ENCODE measurements at regions not wholly inside any gene's neighbourhood (a gene's known extent, or its start where the extent isn't known, plus 50 kb on each side); places are given as distances from the start of the nearest gene placed in this dataset.
"Not testable (repeated sequence)": the region's sequence is repeated elsewhere in the genome, so short reads cannot be mapped to it uniquely, and the experiment has no call there.

DNA sequence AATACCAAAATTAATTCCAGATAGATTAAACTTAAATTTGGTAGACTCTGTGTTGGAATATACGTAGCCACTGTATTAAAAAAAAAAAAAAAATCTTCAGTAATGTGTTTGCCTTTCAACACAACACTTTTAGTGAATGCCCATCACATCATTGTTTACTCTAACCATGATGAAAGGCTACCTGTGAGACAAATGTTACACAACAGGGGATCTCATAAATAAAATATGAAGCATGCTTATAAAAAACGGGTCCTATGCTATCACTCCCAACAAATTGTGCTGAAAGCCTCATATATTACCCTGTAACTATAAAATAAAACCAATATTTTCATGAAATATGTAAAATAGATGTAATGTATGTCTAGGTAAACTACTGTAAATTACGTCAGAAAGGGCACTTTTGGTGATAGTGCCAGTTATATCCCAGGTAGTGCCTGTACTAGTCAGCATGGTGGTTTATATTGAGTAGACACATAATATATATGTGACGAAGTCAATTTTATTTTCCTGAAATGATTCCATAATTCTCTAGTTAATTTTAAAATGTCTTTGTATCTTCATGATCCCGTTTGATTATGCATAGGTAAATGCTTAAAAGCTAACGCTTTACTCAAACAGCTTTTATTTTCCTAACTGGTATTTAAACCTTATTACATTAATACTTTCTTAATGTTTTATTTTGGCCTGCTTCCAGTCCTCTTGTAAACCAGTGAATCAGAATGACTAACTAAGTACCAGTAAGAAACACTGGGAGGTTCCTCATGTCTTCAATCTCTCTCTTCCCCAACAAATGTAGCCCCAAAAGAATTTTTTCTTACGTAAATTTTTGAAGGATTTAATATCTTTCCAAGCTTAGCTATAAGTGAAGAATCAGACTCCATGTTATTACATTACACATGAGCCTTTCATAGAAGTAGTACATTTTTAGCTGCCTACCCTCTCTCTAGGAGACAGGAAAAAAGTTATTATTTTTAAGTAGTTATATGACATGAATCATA, 420.3 kb downstream of the GABRG2 start:
- DNase-seq = no peak

DNA sequence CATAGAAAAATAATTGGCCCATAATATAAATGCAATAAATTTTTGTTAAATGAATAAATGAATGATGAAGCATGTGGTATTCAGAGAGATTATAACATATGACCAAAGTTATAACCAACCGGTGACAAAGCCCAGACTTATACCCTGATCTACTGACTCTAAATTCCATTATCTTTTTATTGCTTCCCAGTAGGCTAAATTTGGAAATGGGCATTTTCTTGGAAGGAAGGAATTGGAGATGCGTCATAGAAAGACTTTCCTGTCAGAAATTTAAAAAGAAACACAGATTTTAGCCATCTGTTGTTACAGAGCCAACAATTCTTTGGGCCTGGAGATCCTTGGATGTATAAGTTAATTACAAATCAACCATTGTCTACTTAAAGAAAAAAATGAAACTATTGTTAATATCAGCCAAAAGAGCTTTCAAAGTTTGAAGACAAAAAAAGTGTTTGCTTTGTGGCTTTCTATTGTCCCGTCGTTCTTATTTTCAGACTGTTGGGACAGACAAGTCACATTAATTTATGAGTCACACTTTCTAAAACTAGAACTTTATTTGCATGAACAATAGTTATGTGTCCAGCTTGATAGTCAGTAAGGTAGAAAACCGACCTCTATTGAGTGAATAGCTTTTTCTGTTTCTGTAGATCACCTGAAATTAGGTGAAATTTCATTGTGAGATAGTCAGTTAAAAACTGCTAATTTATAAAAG, 428.7 kb downstream of the GABRG2 start:
- DNase-seq = no peak

DNA sequence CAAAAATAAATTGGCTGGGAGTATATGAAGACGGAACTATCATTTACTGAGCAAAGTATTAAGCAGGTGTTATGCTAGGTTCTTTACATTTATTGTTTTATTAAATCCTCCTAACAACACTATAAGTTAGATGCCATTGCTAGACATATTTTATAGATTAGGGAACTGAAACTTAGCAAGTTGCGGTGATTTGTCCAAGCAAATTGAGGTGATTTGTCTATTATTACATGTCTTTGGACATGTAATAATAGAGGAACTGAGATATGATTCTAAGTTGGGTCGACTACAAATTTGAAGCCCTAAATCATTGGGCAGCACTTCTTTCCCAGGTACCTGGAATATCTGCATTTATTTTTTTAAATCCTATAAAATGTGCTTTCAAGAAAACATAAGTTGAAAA, 429.9 kb downstream of the GABRG2 start:
- DNase-seq = no peak

DNA sequence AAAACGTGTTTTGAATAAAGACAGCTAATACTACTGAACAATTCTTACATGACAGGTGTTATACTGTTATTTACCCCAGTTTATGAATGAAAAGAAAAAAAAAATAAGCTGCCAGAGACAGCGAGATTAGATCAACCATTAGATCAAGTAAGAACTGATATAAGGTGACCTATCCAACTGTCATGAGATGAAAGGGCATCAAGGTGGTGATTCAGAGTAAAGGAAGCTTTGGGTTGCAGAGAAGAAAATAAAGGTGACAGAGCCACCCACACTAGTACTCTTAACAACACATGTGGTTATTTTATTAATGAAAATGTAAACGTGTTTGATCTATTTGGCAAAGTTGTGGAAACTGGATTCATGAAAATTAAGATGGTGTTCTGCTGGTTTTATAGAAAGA, 435.2 kb downstream of the GABRG2 start:
- no peak for DNase-seq

DNA sequence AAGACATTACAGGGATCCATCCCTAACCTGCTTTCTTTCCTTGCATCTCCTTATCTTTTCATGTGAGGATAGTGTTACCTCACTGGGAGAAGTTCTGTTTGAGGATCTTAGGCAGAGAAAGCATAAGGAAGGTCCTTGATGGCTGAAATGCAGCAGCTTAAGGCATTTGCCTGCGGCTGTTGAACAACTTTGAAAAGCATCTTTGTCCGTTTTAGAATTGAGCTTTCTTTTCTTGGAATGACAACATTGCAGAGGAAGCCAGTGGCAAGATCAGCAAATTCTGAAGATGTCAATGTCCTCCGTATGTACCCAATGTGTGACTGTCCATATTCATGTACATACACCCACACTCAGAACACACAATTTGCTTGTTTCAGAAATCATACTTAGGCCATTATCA, 436.2 kb downstream of the GABRG2 start:
- no peak for DNase-seq

DNA sequence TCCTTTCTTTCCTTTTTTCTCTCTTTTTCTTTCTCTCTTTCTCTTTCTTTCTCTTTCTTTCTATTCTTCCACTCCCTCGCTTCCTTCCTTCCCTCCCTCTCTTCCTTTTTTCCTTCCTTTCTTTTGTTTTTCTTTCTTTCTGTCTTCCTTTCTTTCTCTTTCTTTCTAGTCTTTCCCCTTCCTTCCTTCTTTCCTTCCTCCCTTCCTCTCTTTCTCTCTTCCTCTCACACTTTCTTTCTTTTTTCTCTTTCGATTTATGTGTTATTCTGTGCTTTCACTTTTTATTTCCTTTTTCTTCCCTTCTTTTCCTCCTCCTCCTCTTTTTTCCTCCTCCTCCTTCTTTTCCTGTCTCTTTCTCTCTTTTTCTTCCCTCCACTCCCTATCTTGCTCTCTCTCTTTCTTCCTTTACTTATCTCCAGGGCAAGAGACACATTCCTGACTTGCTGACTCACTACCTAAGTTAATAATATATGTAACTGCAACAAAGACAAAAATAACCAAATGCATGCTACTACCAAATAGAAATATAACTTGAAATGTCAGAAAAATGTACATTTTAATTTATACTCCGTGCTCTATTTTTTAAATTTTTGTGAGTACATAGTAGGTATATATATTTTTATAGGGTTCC, 445.5 kb downstream of the GABRG2 start:
- no peak for DNase-seq

DNA sequence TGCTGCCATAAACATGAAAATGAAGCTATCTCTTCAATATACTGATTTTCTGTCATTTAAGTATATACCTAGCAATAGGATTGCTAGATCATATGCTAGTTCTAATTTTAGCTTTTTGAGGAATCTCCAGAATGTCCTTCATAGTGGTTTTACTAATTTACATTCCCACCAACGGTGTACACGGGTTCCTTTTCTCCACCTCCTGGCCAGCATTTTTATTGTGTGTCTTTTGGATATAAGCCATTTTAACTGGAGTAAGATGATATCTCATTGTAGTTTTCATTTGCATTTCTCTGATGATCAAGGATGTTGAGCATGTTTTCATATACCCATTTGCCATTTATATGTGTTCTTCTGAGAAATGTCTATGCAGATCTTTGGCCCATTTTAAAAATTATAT, 446.5 kb downstream of the GABRG2 start:
- DNase-seq = no peak

DNA sequence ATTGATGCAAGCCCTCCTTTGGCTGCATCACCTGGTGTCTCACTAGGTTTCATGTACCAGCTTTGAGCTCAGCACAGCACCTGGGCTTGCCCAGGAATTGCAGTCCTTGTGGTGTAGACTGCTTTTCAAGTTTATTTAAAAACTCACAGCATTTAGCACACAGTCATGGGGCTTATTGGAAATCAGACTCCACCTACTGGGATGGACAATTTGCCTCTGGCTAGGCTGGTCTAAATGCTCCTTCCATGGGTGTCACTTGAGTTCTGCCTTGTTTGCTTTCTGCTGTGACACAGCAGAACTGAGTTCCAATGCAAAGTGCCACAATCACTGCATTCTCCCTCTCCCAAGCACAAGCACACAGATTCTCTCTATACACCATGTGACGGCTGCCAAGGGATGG, 453.3 kb downstream of the GABRG2 start:
- no peak for DNase-seq

DNA sequence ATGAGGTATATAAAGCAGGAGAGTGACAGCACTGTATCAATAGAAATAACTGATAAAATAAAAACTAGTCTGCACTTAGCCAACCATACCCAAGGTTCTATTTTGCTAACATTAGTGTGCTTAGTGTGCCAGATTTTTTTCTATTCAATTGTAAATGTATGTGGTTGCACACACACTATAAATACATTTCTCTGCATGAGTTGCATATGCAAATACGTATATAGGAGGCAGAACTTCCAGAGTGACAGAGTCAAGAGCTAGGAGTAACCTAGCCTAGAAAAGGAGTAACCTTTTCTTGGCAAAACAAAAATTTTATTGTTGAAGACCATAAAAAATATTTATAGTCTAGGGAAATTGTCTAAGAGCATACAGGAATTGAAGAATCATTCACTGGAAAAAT, 461.6 kb downstream of the GABRG2 start:
- DNase-seq = no peak

DNA sequence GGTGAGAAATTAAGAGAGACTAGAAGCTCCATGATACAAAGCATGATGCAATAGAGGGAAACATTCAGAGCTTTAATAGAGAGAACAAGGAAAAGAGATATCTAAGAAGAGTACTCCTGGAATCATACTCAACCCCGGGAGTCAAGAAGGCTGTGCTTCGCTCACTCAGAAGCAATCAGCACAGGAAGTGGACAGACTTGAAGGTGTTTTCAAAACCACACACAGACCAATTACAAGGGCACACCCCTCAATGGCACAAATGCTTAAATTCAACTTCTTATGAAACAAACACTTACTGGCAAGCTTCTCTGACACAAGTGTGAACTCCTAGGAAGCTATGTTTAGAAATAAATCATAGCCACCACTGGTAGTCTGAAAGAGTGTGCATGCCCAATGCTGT, 462.3 kb downstream of the GABRG2 start:
- no peak for DNase-seq

DNA sequence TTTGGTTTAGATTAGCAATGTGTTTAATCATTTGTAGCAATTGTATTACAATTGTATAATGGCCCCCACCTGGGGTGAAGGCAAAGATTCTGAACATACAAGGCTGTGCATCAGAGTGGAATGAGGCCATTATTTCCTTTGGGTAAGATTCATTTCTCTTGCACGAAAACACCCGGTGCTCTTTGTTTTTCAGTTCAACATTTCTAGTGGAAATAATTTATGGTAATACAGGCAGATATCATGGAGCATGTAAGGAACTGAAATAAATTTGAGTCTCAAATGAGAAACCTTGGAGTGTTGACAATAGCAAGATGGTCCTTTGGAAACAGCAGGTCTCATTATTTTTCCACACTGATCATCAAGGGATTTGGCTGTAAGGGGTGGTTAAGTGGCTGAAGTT, 475.9 kb downstream of the GABRG2 start:
- no peak for DNase-seq

DNA sequence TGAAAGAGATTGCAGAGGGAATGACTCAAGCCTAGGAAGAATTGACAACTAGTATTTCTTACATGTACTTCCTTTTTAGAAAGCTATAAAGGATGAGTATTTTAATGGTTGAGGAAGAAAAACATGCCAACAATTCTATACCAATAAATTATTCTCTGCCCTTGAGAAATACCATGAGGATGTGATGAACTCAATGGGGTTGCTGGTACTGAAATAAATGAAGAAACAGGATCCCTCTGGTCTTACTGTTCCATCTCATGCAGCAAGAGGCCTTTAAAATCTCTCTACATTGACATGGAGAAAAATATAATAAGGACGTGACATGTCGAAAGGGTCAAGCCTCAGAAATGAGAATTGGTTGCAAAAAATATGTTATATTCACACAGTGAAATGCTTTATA, 477.3 kb downstream of the GABRG2 start:
- no peak for DNase-seq

DNA sequence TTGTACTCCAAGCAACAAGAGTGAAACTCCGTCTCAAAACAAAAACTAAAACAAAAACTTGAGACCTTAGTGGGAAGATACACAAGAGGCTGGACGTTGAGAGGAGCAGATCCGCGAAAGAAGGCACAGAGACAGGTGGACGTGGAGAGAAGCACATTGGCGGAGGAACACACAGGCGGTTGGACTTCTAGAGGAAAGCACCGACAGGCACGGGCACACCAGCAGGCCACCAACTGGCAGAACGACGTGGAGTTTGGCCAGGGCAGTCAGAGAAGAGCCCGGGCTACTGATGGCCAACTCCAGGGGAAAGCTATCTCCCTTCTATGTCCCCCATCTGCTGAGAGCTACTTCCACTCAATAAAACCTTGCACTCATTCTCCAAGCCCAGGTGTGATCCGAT, 482.7 kb downstream of the GABRG2 start:
- DNase-seq = no peak

DNA sequence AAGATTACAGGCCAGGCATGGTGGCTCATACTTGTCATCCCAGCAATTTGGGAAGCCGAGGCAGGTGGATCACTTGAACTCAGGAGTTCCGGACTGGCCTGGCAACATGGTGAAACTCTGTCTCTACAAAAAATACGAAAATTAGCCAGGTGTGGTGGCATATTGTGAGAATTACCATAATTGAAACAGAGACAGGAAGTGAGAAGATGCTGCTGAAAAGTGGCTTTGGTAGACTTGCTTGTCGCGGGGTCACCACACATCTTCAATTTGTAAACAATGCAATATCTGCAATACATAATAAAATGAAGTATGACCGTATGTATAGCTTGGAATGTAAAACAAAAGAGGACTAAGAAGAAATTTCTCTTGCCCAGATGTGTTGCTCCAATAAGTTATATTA, 490.5 kb downstream of the GABRG2 start:
- no peak for DNase-seq

DNA sequence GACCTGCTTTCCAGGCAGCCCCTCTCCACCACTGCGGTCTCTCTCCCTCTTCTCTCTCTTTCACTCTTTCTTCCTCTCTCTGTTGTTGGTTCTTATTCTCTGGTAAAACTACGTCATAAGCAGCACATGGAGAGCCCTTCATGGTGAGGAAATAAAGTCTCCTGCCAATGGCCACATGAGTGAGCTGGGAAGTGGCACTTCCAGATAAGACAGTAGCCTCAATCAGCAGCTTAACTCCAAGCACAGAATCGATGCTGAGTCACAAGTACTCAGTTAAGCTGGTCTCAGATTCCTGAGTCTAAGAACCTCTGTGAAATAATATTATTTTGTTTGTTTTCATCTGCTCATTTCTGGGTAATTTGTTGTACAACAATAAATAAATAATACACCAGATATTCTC, 500.1 kb downstream of the GABRG2 start:
- DNase-seq = no peak

DNA sequence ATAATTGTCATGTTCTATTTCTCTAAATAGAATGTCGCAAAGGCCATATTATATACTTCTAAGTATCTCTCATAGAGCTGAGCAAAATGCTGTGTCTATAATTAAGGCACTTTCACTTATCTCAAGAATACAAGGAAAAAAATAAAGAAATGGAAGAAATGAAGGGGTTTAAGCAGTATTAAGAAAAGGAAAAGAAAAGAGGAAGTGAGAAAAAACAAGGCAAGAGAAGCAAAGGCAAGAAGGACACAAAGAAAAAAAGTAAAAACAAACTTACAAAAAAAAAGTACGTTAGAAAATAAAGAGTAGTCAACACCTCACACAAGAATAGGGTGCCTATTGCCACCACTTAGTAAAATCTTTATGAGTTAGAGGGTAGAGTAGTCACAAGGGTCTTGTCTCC, 506.2 kb downstream of the GABRG2 start:
- no peak for DNase-seq

DNA sequence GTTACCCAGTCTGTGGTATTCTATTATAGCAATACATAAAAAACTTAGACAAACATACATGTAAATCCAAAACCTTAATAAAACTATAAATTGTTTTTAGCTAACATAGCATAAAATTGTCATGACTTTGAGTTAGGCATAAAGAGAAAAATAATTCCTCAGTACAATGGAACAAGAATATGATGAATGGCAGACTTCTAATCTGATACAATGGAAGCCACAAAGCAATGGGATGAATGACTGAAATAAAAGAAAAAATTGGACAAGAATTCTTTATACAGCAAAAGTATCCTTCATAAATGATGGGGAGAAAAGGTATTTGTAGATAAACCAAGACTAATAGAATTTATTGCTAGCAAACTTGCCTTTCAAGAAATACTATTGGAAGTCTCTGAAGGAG, 524.2 kb downstream of the GABRG2 start:
- no peak for DNase-seq

DNA sequence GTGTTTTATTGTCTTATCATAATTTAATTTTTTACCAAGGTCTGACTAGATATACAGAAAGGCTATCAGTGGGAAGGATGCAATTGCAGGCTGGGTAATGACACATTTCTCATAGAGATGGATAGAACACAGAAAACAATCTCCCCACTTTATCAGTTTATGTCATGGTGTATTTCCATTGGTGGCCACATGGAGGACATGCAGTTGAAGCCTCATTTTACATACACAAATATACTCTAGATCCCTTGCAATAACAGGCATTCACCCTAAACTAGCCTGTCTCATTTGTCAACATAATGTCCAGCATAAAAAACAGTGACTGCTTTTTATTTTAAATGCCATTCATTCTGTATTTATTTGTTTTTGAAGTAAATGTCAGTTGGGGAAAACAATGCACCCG, 526.3 kb downstream of the GABRG2 start:
- no peak for DNase-seq

DNA sequence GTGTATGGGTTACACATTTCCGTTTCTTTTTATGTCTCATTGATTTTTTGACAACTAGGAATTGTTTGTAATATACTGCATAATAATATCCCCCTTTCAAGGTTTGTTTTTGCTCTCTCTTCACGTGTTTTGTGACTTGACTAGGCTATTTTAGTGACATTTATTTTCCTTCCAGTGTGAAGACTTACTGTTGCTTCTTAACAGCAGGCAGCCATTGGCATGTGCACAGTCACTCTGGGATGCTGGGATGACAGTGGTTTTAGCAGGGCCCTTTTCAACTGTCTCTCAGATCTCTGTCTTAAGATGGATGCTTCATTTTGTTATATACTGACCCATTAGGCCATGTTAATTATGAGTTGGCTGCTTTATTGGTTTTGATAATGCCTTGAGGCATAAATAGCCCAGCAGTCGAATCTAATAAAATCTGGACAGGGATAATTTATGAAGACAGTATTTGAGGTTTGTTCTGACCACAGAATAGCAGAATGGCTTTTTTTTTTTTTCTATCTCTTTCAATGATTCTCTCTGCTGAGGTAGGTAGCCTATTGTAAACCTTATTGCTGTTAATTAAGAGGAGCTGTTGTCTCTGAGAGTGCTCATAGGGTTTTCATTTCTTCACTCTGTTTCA, 536.0 kb downstream of the GABRG2 start:
- DNase-seq = no peak

DNA sequence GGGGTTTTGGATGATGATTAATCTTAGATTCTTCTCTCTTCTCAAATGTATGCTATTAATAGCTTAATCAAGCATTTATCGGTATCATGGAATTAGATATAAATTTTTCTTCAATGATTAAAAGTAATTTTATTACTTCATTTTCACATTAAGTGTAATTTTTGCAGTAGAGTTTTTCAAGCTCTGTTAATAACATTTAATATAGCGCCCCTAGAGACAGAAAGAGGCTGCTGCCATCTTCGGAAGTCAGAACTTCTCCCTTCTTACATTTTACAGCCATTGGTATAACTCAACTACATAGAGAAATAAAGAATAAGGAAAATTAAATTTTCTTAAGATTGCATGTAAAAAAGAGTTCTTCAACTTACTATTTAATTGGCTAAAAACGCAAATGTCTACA, 540.3 kb downstream of the GABRG2 start:
- no peak for DNase-seq

DNA sequence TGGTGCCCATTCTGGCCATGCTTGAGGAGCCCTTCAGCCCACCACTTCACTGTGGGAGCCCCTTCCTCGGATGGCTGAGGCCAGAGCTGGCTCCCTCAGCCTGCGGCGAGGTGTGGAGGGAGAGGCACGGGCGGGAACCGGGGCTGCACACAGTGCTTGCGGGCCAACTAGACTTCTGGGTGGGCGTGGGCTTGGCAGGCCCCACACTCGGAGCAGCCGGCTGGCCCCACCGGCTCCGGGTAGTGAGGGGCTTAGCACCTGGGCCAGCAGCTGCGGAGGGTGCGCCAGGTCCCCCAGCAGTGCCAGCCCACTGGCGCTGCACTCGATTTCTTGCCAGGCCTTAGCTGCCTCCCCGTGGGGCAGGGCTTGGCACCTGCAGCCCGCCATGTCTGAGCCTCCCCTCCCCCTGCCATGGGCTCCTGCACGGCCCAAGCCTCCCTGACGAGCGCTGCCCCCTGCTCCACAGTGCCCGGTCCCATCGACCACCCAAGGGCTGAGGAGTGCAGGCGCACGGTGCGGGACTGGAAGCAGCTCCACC, 554.2 kb downstream of the GABRG2 start:
- not testable (repeated sequence) for DNase-seq

DNA sequence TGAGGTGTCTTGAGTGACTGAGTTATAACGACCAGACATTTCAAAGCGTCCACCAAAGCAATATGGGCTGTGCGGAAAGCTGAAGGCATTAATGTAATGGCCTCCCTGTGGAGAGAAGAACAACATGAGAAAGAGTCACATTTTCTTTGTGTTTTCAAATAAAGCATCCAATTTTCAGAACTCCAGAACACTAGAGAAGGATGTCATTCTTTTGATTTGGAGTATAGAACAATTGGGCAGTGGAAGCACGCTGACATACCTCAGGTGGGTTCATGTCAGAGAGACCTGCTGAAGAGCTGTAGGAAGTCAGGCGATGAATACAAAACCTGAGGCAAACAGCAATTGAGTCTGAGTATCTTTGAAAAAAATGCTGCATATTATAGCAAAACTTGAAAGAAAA, 556.5 kb downstream of the GABRG2 start:
- no peak for DNase-seq

DNA sequence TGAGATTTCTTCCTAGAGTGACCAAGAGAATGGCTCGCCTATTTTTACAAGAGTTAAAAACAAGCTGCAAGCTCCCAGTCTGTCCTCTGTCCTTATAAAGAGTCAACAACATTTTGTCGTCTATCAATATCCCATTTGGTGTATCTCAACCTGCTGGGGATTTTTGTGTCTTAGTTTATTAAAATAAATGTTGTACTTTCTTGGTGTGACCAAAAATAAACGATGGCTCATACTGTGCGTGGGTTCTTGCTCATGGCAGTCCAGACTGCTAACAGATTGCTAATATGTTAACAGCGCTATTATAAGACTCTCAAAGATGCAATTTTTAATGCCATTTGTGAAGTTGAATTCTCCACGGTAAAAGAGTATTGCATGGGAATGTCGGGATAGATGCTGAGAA, 569.9 kb downstream of the GABRG2 start:
- DNase-seq = no peak

Data from CD4-positive, alpha-beta T cell treated with Interleukin-1 beta for 1 hour (primary cell).